ENCODE measurements at regions not wholly inside any gene's neighbourhood (a gene's known extent, or its start where the extent isn't known, plus 50 kb on each side); places are given as distances from the start of the nearest gene placed in this dataset.
"Not testable (repeated sequence)": the region's sequence is repeated elsewhere in the genome, so short reads cannot be mapped to it uniquely, and the experiment has no call there.

GRCh38 chr16:62780081-62780480, 743.8 kb upstream of the CDH8 start:
- DNase-seq, result not testable (repeated sequence)

GRCh38 chr16:62764572-62764971, 728.3 kb upstream of the CDH8 start:
- DNase-seq, result no peak

GRCh38 chr16:62760398-62760797, 724.2 kb upstream of the CDH8 start:
- DNase-seq, result no peak

- no peak for DNase-seq
Measured at GRCh38 chr16:62755938-62756337, 719.7 kb upstream of the CDH8 start.

GRCh38 chr16:62752854-62753253, 716.6 kb upstream of the CDH8 start:
- no peak for DNase-seq

GRCh38 chr16:62751218-62751617, 715.0 kb upstream of the CDH8 start:
- no peak for DNase-seq

GRCh38 chr16:62741692-62742091, 705.5 kb upstream of the CDH8 start:
- no peak for DNase-seq

- DNase-seq, result no peak
Measured at GRCh38 chr16:62738666-62739460, 702.6 kb upstream of the CDH8 start.

- DNase-seq, result no peak
Measured at GRCh38 chr16:62732092-62732491, 695.9 kb upstream of the CDH8 start.

GRCh38 chr16:62724670-62725269, 688.5 kb upstream of the CDH8 start:
- DNase-seq, result not testable (repeated sequence)

GRCh38 chr16:62720651-62721050, 684.4 kb upstream of the CDH8 start:
- no peak for DNase-seq

GRCh38 chr16:62717026-62717425, 680.8 kb upstream of the CDH8 start:
- no peak for DNase-seq

GRCh38 chr16:62715701-62716100, 679.5 kb upstream of the CDH8 start:
- no peak for DNase-seq

- no peak for DNase-seq
Measured at GRCh38 chr16:62712566-62712965, 676.3 kb upstream of the CDH8 start.

GRCh38 chr16:62711797-62712196, 675.6 kb upstream of the CDH8 start:
- DNase-seq, result no peak

GRCh38 chr16:62709794-62710193, 673.6 kb upstream of the CDH8 start:
- no peak for DNase-seq

GRCh38 chr16:62701426-62701825, 665.2 kb upstream of the CDH8 start:
- DNase-seq, result no peak

GRCh38 chr16:62700426-62701294, 664.4 kb upstream of the CDH8 start:
- no peak for DNase-seq

GRCh38 chr16:62692685-62693084, 656.4 kb upstream of the CDH8 start:
- no peak for DNase-seq

GRCh38 chr16:62681819-62682218, 645.6 kb upstream of the CDH8 start:
- DNase-seq, result no peak

- DNase-seq, result no peak
Measured at GRCh38 chr16:62678796-62679195, 642.6 kb upstream of the CDH8 start.

GRCh38 chr16:62676306-62676705, 640.1 kb upstream of the CDH8 start:
- no peak for DNase-seq

GRCh38 chr16:62665269-62665668, 629.0 kb upstream of the CDH8 start:
- no peak for DNase-seq

GRCh38 chr16:62664566-62664965, 628.3 kb upstream of the CDH8 start:
- DNase-seq, result no peak
